ENCODE measurements at regions not wholly inside any gene's neighbourhood (a gene's known extent, or its start where the extent isn't known, plus 50 kb on each side); places are given as distances from the start of the nearest gene placed in this dataset.

GRCh38 chr4:11898796-11899195 is 470.1 kb upstream of the HS3ST1 start:
- H3K4me3 ChIP-seq, result no peak overlapping the region
- 15 to 76% methylated on average over 1 of the region's 1 CpG for WGBS, 2 donors
- H3K36me3 ChIP-seq, result no peaks in the 10 kb centered on the region
- no peak overlapping the region for H3K27ac ChIP-seq
- no peaks in the 10 kb centered on the region for H3K27me3 ChIP-seq
- intact Hi-C loops (cut with DNase I), result no loop called here
- H3K9me3 ChIP-seq, result no peaks in the 10 kb centered on the region
- no peak for DNase-seq
- no peak for TF ChIP-seq CTCF (IDR thresholded peaks at IDR 0.05)
- no peak for TF ChIP-seq POLR2AphosphoS5 (IDR thresholded peaks at IDR 0.05)
- TF ChIP-seq EP300 (IDR thresholded peaks at IDR 0.05), result no peak
- no peak for TF ChIP-seq POLR2A (IDR thresholded peaks at IDR 0.05)
- no peaks in the 10 kb centered on the region for H3K4me1 ChIP-seq

- H3K36me3 ChIP-seq, result no peaks in the 10 kb centered on the region
- H3K4me3 ChIP-seq, result no peak overlapping the region
- WGBS, 2 donors, result 71 to 90% methylated on average over 1 of the region's 1 CpG
- H3K4me1 ChIP-seq, result no peaks in the 10 kb centered on the region
- DNase-seq, result no peak
- intact Hi-C loops (cut with DNase I), result no loop called here
- TF ChIP-seq EP300 (IDR thresholded peaks at IDR 0.05) (no peak), POLR2A (IDR thresholded peaks at IDR 0.05) (no peak), CTCF (IDR thresholded peaks at IDR 0.05) (no peak), POLR2AphosphoS5 (IDR thresholded peaks at IDR 0.05) (no peak)
- H3K9me3 ChIP-seq, result no peaks in the 10 kb centered on the region
- H3K27ac ChIP-seq, result no peak overlapping the region
- no peaks in the 10 kb centered on the region for H3K27me3 ChIP-seq
Observed at GRCh38 chr4:11895766-11896165, 467.1 kb upstream of the HS3ST1 start.

GRCh38 chr4:11894977-11895376 is 466.3 kb upstream of the HS3ST1 start:
- intact Hi-C loops (cut with DNase I), result no loop called here
- H3K27ac ChIP-seq, result no peak overlapping the region
- no peak for DNase-seq
- TF ChIP-seq CTCF (IDR thresholded peaks at IDR 0.05) (no peak), POLR2A (IDR thresholded peaks at IDR 0.05) (no peak), EP300 (IDR thresholded peaks at IDR 0.05) (no peak), POLR2AphosphoS5 (IDR thresholded peaks at IDR 0.05) (no peak)
- H3K36me3 ChIP-seq, result no peaks in the 10 kb centered on the region
- H3K4me3 ChIP-seq, result no peak overlapping the region
- 33 to 81% methylated on average over 2 of the region's 2 CpGs for WGBS, 2 donors
- H3K27me3 ChIP-seq, result no peaks in the 10 kb centered on the region
- H3K4me1 ChIP-seq, result no peaks in the 10 kb centered on the region
- H3K9me3 ChIP-seq, result no peaks in the 10 kb centered on the region

GRCh38 chr4:11894221-11894620 is 465.5 kb upstream of the HS3ST1 start:
- intact Hi-C loops (cut with DNase I), result no loop called here
- H3K4me3 ChIP-seq, result no peak overlapping the region
- H3K36me3 ChIP-seq, result no peaks in the 10 kb centered on the region
- H3K27me3 ChIP-seq, result no peaks in the 10 kb centered on the region
- no peaks in the 10 kb centered on the region for H3K9me3 ChIP-seq
- DNase-seq, result no peak
- H3K4me1 ChIP-seq, result no peaks in the 10 kb centered on the region
- 83 to 84% methylated on average over 3 of the region's 3 CpGs for WGBS, 2 donors
- no peak overlapping the region for H3K27ac ChIP-seq
- TF ChIP-seq POLR2AphosphoS5 (IDR thresholded peaks at IDR 0.05) (no peak), CTCF (IDR thresholded peaks at IDR 0.05) (no peak), EP300 (IDR thresholded peaks at IDR 0.05) (no peak), POLR2A (IDR thresholded peaks at IDR 0.05) (no peak)

GRCh38 chr4:11889099-11889498 is 460.4 kb upstream of the HS3ST1 start:
- H3K4me1 ChIP-seq, result no peaks in the 10 kb centered on the region
- DNase-seq, result no peak
- no peaks in the 10 kb centered on the region for H3K9me3 ChIP-seq
- TF ChIP-seq POLR2A (IDR thresholded peaks at IDR 0.05) (no peak), EP300 (IDR thresholded peaks at IDR 0.05) (no peak), CTCF (IDR thresholded peaks at IDR 0.05) (no peak), POLR2AphosphoS5 (IDR thresholded peaks at IDR 0.05) (no peak)
- no peak overlapping the region for H3K4me3 ChIP-seq
- H3K36me3 ChIP-seq, result no peaks in the 10 kb centered on the region
- no peaks in the 10 kb centered on the region for H3K27me3 ChIP-seq
- intact Hi-C loops (cut with DNase I), result no loop called here
- no peak overlapping the region for H3K27ac ChIP-seq
- 87 to 93% methylated on average over 2 of the region's 2 CpGs for WGBS, 2 donors

Measured in sigmoid colon (tissue), 6 donors.